GM20431 (cell line): ENCODE measurements at regions not wholly inside any gene's neighbourhood (a gene's known extent, or its start where the extent isn't known, plus 50 kb on each side); places are given as distances from the start of the nearest gene placed in this dataset.

Experiments
- in situ Hi-C: fragments of 300-500 bp; cut with MseI, MboI; formaldehyde crosslinking; loops from one replicate; pipeline ENCODE4 v1.15.0; 2020; ENCODE audit warnings: low sequenced_read_pairs; ENCODE audit not compliant: unreplicated experiment

- in situ Hi-C loops = no loop called here
These were observed 448.6 kb downstream of the FUT8 start for GRCh38 chr14:65860956-65861611.

GRCh38 chr14:65864549-65864948 is 452.0 kb downstream of the FUT8 start:
- in situ Hi-C loops = no loop called here

GRCh38 chr14:65864984-65865383 is 452.5 kb downstream of the FUT8 start:
- in situ Hi-C loops = no loop called here

- in situ Hi-C loops = no loop called here
These were observed 453.9 kb downstream of the FUT8 start for GRCh38 chr14:65866448-65866847.

GRCh38 chr14:65866886-65867285 is 454.4 kb downstream of the FUT8 start:
- in situ Hi-C loops = no loop called here

GRCh38 chr14:65867333-65867732 is 454.8 kb downstream of the FUT8 start:
- in situ Hi-C loops = no loop called here

GRCh38 chr14:65872536-65872935 is 460.0 kb downstream of the FUT8 start:
- in situ Hi-C loops = no loop called here

- in situ Hi-C loops = no loop called here
These were observed 464.6 kb downstream of the FUT8 start for GRCh38 chr14:65877166-65877565.

GRCh38 chr14:65877624-65878023 is 465.1 kb downstream of the FUT8 start:
- in situ Hi-C loops = no loop called here

GRCh38 chr14:65878586-65878985 is 466.1 kb downstream of the FUT8 start:
- in situ Hi-C loops = no loop called here

- in situ Hi-C loops = no loop called here
These were observed 466.9 kb downstream of the FUT8 start for GRCh38 chr14:65879248-65880009.

- in situ Hi-C loops = no loop called here
These were observed 468.0 kb downstream of the FUT8 start for GRCh38 chr14:65880507-65880906.

- in situ Hi-C loops = no loop called here
These were observed 469.1 kb downstream of the FUT8 start for GRCh38 chr14:65881642-65882041.

- in situ Hi-C loops = no loop called here
These were observed 476.1 kb downstream of the FUT8 start for GRCh38 chr14:65888677-65889076.

GRCh38 chr14:65892315-65892714 is 479.8 kb downstream of the FUT8 start:
- in situ Hi-C loops = no loop called here

- in situ Hi-C loops = no loop called here
These were observed 487.6 kb downstream of the FUT8 start for GRCh38 chr14:65900164-65900563.

GRCh38 chr14:65901595-65901994 is 489.1 kb downstream of the FUT8 start:
- in situ Hi-C loops = no loop called here

- in situ Hi-C loops = no loop called here
These were observed 492.5 kb downstream of the FUT8 start for GRCh38 chr14:65904988-65905387.

- in situ Hi-C loops = no loop called here
These were observed 493.8 kb downstream of the FUT8 start for GRCh38 chr14:65906344-65906743.

GRCh38 chr14:65906948-65907347 is 494.4 kb downstream of the FUT8 start:
- in situ Hi-C loops = no loop called here

- in situ Hi-C loops = no loop called here
These were observed 497.7 kb downstream of the FUT8 start for GRCh38 chr14:65910108-65910786.
